C4-2B (cell line): ENCODE measurements at regions not wholly inside any gene's neighbourhood (a gene's known extent, or its start where the extent isn't known, plus 50 kb on each side); places are given as distances from the start of the nearest gene placed in this dataset.

Experiments
- CTCF ChIP-seq: fragments of 450-650 bp; conservative IDR thresholded peaks from 2 replicates; pipeline ENCODE4 v1.5.1; 2017; ENCODE audit warnings: mild to moderate bottlenecking
- ZFX ChIP-seq: fragments of 450-650 bp; IDR thresholded peaks from 2 replicates; pipeline ENCODE4 v1.6.1; 2017

GRCh38 chr4:53959343-53960120 is 104.9 kb downstream of the CHIC2 start:
- TF ChIP-seq CTCF (no peak), ZFX (no peak)
